ENCODE measurements at regions not wholly inside any gene's neighbourhood (a gene's known extent, or its start where the extent isn't known, plus 50 kb on each side); places are given as distances from the start of the nearest gene placed in this dataset.

- TF ChIP-seq EZH2 (IDR thresholded peaks at IDR 0.05; ENCODE audit: insufficient read depth, poor library complexity, severe bottlenecking) (no peak), EZH2phosphoT487 (IDR thresholded peaks at IDR 0.05; ENCODE audit: insufficient read depth, low read depth) (no peak)
These were observed 1287.1 kb downstream of the TMEM121 start for GRCh38 chr14:106813477-106813823.
